GM23338 (cell line): ENCODE measurements at regions not wholly inside any gene's neighbourhood (a gene's known extent, or its start where the extent isn't known, plus 50 kb on each side); places are given as distances from the start of the nearest gene placed in this dataset.

Experiments
- ATAC-seq: fragments of 200-7000 bp; cut with Tn5 transposase; 3 replicates; pipeline ENCODE4 v1.9.1; 2020
- DNase-seq: peaks from one replicate; pipeline ENCODE4 v3.0.0-alpha.2; 2015; ENCODE audit warnings: low spot score
- H2AFZ ChIP-seq: fragments of 200-600 bp; sonication (generic); 2 replicates; pipeline ENCODE4 v1.8.0; 2016; ENCODE audit warnings: antibody characterized with exemption, mild to moderate bottlenecking, moderate library complexity
- H3F3A ChIP-seq: fragments of 200-600 bp; sonication (generic); replicated peaks from 2 replicates; pipeline ENCODE4 v1.8.0; 2017; ENCODE audit warnings: antibody characterized with exemption, mixed run types, low read depth
- H3K27ac ChIP-seq: fragments of 200-600 bp; sonication (generic); 2 replicates; pipeline ENCODE4 v1.6.1; 2016; ENCODE audit warnings: low read depth
- H3K27me3 ChIP-seq: fragments of 200-600 bp; sonication (generic); 2 replicates; pipeline ENCODE4 v1.8.0; 2016; ENCODE audit warnings: mild to moderate bottlenecking, mixed run types, moderate library complexity; ENCODE audit not compliant: insufficient read depth
- H3K36me3 ChIP-seq: fragments of 200-600 bp; sonication (generic); 2 replicates; pipeline ENCODE4 v1.8.0; 2016; ENCODE audit warnings: mild to moderate bottlenecking; ENCODE audit not compliant: insufficient read depth
- H3K4me1 ChIP-seq: fragments of 200-600 bp; sonication (generic); 2 replicates; pipeline ENCODE4 v1.8.0; 2016; ENCODE audit warnings: mild to moderate bottlenecking, moderate library complexity; ENCODE audit not compliant: insufficient read depth
- H3K4me2 ChIP-seq: fragments of 200-600 bp; sonication (generic); 2 replicates; pipeline ENCODE4 v1.7.1; 2017; ENCODE audit warnings: mixed run types
- H3K4me3 ChIP-seq: fragments of 200-600 bp; sonication (generic); 2 replicates; pipeline ENCODE4 v1.6.1; 2016; ENCODE audit warnings: mixed run types
- H3K79me2 ChIP-seq: fragments of 200-600 bp; sonication (generic); replicated peaks from 2 replicates; pipeline ENCODE4 v1.8.0; 2017; ENCODE audit warnings: mild to moderate bottlenecking; ENCODE audit not compliant: insufficient read depth
- H3K9me2 ChIP-seq: fragments of 200-600 bp; sonication (generic); 2 replicates; pipeline ENCODE4 v1.8.0; 2017; ENCODE audit not compliant: insufficient read depth
- H4K20me1 ChIP-seq: fragments of 200-600 bp; sonication (generic); replicated peaks from 2 replicates; pipeline ENCODE4 v1.8.0; 2017; ENCODE audit warnings: mild to moderate bottlenecking; ENCODE audit not compliant: insufficient read depth
- H3K27ac Mint-ChIP-seq: 2 replicates; pipeline ENCODE4 v1.8.0; 2020; ENCODE audit warnings: inconsistent platforms, mild to moderate bottlenecking, moderate library complexity, mixed read lengths
- H3K27me3 Mint-ChIP-seq: 3 replicates; pipeline ENCODE4 v1.8.0; 2022; ENCODE audit warnings: low read depth, mild to moderate bottlenecking, moderate library complexity, mixed read lengths, inconsistent platforms; ENCODE audit not compliant: insufficient read depth, poor library complexity
- H3K36me3 Mint-ChIP-seq: 3 replicates; pipeline ENCODE4 v1.8.0; 2021; ENCODE audit warnings: low read depth, mild to moderate bottlenecking, inconsistent platforms, moderate library complexity, mixed read lengths
- H3K4me1 Mint-ChIP-seq: 3 replicates; pipeline ENCODE4 v1.8.0; 2020; ENCODE audit warnings: mild to moderate bottlenecking, inconsistent platforms, mixed read lengths
- H3K4me3 Mint-ChIP-seq: 3 replicates; pipeline ENCODE4 v1.8.0; 2021; ENCODE audit warnings: moderate library complexity, mild to moderate bottlenecking, inconsistent platforms, mixed read lengths
- H3K9me3 Mint-ChIP-seq: 3 replicates; pipeline ENCODE4 v1.8.0; 2020; ENCODE audit warnings: moderate library complexity, mild to moderate bottlenecking, inconsistent platforms, mixed read lengths
- CTCF ChIP-seq, 2 experiments: fragments of 200-600 bp in 1 of 2; sonication (generic) in 1 of 2; conservative IDR thresholded peaks; 2 replicates each; pipeline versions ENCODE4 v1.5.1 to v1.6.1; 2016 to 2017; ENCODE audit warnings: antibody characterized with exemption in 2 of 2, low read depth in 2 of 2, mild to moderate bottlenecking in 2 of 2, moderate library complexity in 1 of 2
- EZH2 ChIP-seq: fragments of 200-600 bp; sonication (generic); IDR thresholded peaks from one replicate; pipeline ENCODE4 v1.8.0; 2017; ENCODE audit warnings: antibody characterized with exemption, mild to moderate bottlenecking, low read depth; ENCODE audit not compliant: unreplicated experiment
- EZH2phosphoT487 ChIP-seq: fragments of 200-600 bp; sonication (generic); IDR thresholded peaks from one replicate; pipeline ENCODE4 v1.8.1; 2018; ENCODE audit warnings: antibody characterized with exemption; ENCODE audit not compliant: unreplicated experiment
- NANOG ChIP-seq: IDR thresholded peaks from 2 replicates; pipeline ENCODE4 v1.6.1; 2016; ENCODE audit warnings: antibody characterized with exemption, borderline replicate concordance
- POLR2AphosphoS5 ChIP-seq: IDR thresholded peaks from 2 replicates; pipeline ENCODE4 v1.6.1; 2016; ENCODE audit warnings: antibody characterized with exemption, low read depth
- REST ChIP-seq: IDR thresholded peaks from one replicate; pipeline ENCODE4 v1.6.1; 2018; ENCODE audit warnings: antibody characterized with exemption; ENCODE audit not compliant: unreplicated experiment
- STAT1 ChIP-seq: IDR thresholded peaks from one replicate; pipeline ENCODE4 v1.6.1; 2016; ENCODE audit warnings: antibody characterized with exemption; ENCODE audit not compliant: unreplicated experiment
- ZNF114 ChIP-seq: fragments of 250-450 bp; sonication (Bioruptor Pico); IDR thresholded peaks from 2 replicates; pipeline ENCODE4 v1.5.0; 2020; ENCODE audit warnings: mild to moderate bottlenecking, moderate library complexity
- ZNF331 ChIP-seq: fragments of 250-450 bp; sonication (Bioruptor Pico); IDR thresholded peaks from 2 replicates; pipeline ENCODE4 v1.5.0; 2020; ENCODE audit warnings: low read depth, mild to moderate bottlenecking, moderate library complexity
- ZNF462 ChIP-seq: fragments of 250-450 bp; sonication (Bioruptor Pico); IDR thresholded peaks from 2 replicates; pipeline ENCODE4 v1.5.0; 2020; ENCODE audit warnings: mild to moderate bottlenecking, moderate library complexity
- TF ChIP-seq, protein P1 (sequence below): IDR thresholded peaks from 2 replicates; pipeline ENCODE4 v1.6.1; 2016; ENCODE audit warnings: antibody characterized with exemption

- no peak for TF ChIP-seq ZNF462 (CRISPR knock-in tag)
- TF ChIP-seq STAT1: no peak
- no peak for TF ChIP-seq NANOG
- TF ChIP-seq EZH2phosphoT487: no peak
- no peak for TF ChIP-seq EZH2
These were observed 117.6 kb downstream of the BCL2L11 start (continued) for GRCh38 chr2:111238296-111238695.

- no peak for DNase-seq
- Mint-ChIP-seq H3K9me3 (peaks cover 4% of the 10 kb centered on the region; the same call in 1 of the 3 replicates), H3K4me1 (no peaks in the 10 kb centered on the region)
- no peak for TF ChIP-seq POLR2AphosphoS5
- no peak for TF ChIP-seq STAT1
- no peak for TF ChIP-seq REST
- no peak for TF ChIP-seq CTCF (conservative IDR thresholded peaks at IDR 0.05; ENCODE audit: low read depth in 2 of 2)
- TF ChIP-seq, protein P1, sequence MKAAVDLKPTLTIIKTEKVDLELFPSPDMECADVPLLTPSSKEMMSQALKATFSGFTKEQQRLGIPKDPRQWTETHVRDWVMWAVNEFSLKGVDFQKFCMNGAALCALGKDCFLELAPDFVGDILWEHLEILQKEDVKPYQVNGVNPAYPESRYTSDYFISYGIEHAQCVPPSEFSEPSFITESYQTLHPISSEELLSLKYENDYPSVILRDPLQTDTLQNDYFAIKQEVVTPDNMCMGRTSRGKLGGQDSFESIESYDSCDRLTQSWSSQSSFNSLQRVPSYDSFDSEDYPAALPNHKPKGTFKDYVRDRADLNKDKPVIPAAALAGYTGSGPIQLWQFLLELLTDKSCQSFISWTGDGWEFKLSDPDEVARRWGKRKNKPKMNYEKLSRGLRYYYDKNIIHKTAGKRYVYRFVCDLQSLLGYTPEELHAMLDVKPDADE: no peak
- TF ChIP-seq ZNF331 (CRISPR knock-in tag): no peak
- no peak for TF ChIP-seq EZH2phosphoT487
- TF ChIP-seq ZNF114 (CRISPR knock-in tag): no peak
- no peak for TF ChIP-seq NANOG
- no peak for TF ChIP-seq EZH2
These were observed 118.4 kb downstream of the BCL2L11 start for GRCh38 chr2:111239107-111239506.

More at GRCh38 chr2:111239107-111239506, 118.4 kb downstream of the BCL2L11 start:
- Mint-ChIP-seq H3K36me3 (no peaks in the 10 kb centered on the region; the same call in 2 of the 3 replicates), H3K27me3 (no peaks in the 10 kb centered on the region), H3K27ac (no peak overlapping the region), H3K4me3 (no peak overlapping the region)
- H3F3A ChIP-seq: no peaks in the 10 kb centered on the region
- no peak overlapping the region for H2AFZ ChIP-seq
- peaks cover 15% of the 10 kb centered on the region for H3K9me2 ChIP-seq
- H3K4me1 ChIP-seq: no peaks in the 10 kb centered on the region
- no peaks in the 10 kb centered on the region for H3K27me3 ChIP-seq
- no peak for ATAC-seq
- no peak overlapping the region for H3K4me2 ChIP-seq
- H3K27ac ChIP-seq: no peak overlapping the region
- no peaks in the 10 kb centered on the region for H3K36me3 ChIP-seq
- no peaks in the 10 kb centered on the region for H3K79me2 ChIP-seq
- no peak overlapping the region for H3K4me3 ChIP-seq
- no peaks in the 10 kb centered on the region for H4K20me1 ChIP-seq
